ENCODE measurements at regions not wholly inside any gene's neighbourhood (a gene's known extent, or its start where the extent isn't known, plus 50 kb on each side); places are given as distances from the start of the nearest gene placed in this dataset.
"Not testable (repeated sequence)": the region's sequence is repeated elsewhere in the genome, so short reads cannot be mapped to it uniquely, and the experiment has no call there.

- no peak for DNase-seq
Observed at GRCh38 chr12:84191779-84192178, 720.8 kb downstream of the SLC6A15 start.

GRCh38 chr12:84186433-84186832 is 726.2 kb downstream of the SLC6A15 start:
- no peak for DNase-seq

GRCh38 chr12:84183576-84183975 is 729.0 kb downstream of the SLC6A15 start:
- DNase-seq, result no peak

- DNase-seq, result no peak
Observed at GRCh38 chr12:84174115-84174514, 738.5 kb downstream of the SLC6A15 start.

- DNase-seq, result no peak
Observed at GRCh38 chr12:84172823-84173424, 739.7 kb downstream of the SLC6A15 start.

GRCh38 chr12:84166812-84167211 is 745.8 kb downstream of the SLC6A15 start:
- DNase-seq, result no peak

GRCh38 chr12:84165998-84166571 is 746.5 kb downstream of the SLC6A15 start:
- DNase-seq, result no peak

- DNase-seq, result no peak
Observed at GRCh38 chr12:84161296-84161695, 751.3 kb downstream of the SLC6A15 start.

- DNase-seq, result no peak
Observed at GRCh38 chr12:84159260-84159659, 753.3 kb downstream of the SLC6A15 start.

GRCh38 chr12:84157170-84157569 is 755.4 kb downstream of the SLC6A15 start:
- DNase-seq, result no peak

GRCh38 chr12:84154991-84155930 is 757.3 kb downstream of the SLC6A15 start:
- DNase-seq, result not testable (repeated sequence)

GRCh38 chr12:84154439-84154990 is 758.1 kb downstream of the SLC6A15 start:
- not testable (repeated sequence) for DNase-seq

- DNase-seq, result no peak
Observed at GRCh38 chr12:84150201-84150600, 762.4 kb downstream of the SLC6A15 start.

GRCh38 chr12:84148335-84148734 is 764.3 kb downstream of the SLC6A15 start:
- DNase-seq, result no peak

- DNase-seq, result no peak
Observed at GRCh38 chr12:84136862-84137367, 775.7 kb downstream of the SLC6A15 start.

- DNase-seq, result no peak
Observed at GRCh38 chr12:84135586-84136279, 776.9 kb downstream of the SLC6A15 start.

GRCh38 chr12:84134797-84135366 is 777.7 kb downstream of the SLC6A15 start:
- no peak for DNase-seq

- no peak for DNase-seq
Observed at GRCh38 chr12:84131076-84131475, 781.5 kb downstream of the SLC6A15 start.

GRCh38 chr12:84128117-84128991 is 784.2 kb downstream of the SLC6A15 start:
- DNase-seq, result no peak

GRCh38 chr12:84124211-84124610 is 788.4 kb downstream of the SLC6A15 start:
- DNase-seq, result no peak

- DNase-seq, result no peak
Observed at GRCh38 chr12:84117190-84117589, 795.4 kb downstream of the SLC6A15 start.
